ENCODE measurements at regions not wholly inside any gene's neighbourhood (a gene's known extent, or its start where the extent isn't known, plus 50 kb on each side); places are given as distances from the start of the nearest gene placed in this dataset.

DNA sequence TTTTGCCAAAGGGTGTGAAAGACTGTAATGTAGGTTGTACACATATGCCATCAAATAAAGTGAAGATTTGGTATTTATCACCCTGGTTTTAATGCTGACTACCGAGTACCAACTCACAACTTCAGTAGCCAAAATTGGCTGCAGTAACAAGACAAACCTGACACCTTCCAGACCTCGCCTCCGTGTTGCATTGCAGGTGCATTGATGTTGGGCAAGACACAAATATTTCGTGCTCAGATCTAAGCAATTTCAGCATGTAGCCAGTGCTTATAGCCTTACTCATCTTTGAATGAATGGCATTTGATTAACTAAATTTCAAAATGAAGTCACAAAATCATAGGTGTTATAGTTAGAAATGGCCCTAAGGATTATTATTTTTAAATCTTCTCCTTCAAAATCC lies 400.2 kb downstream of the SOX2 start:
- H3K9me3 ChIP-seq (ENCODE audit: control insufficient read depth, insufficient read depth, low read length) = no peaks in the 10 kb centered on the region
- no peaks in the 10 kb centered on the region for H3K4me1 ChIP-seq (ENCODE audit: control insufficient read depth, low read length)
- H3K79me2 ChIP-seq (ENCODE audit: control insufficient read depth, low read length) = no peaks in the 10 kb centered on the region
- H3K4me3 ChIP-seq (ENCODE audit: low read length) = no peak overlapping the region
- no peak overlapping the region for H3K4me2 ChIP-seq (ENCODE audit: low read length)
- no peaks in the 10 kb centered on the region for H3K9me2 ChIP-seq (replicated peaks; ENCODE audit: control insufficient read depth, low read length)
- no peaks in the 10 kb centered on the region for H3F3A ChIP-seq (ENCODE audit: control insufficient read depth, insufficient read depth)
- no peaks in the 10 kb centered on the region for H4K20me1 ChIP-seq (ENCODE audit: control insufficient read depth, insufficient read depth, low read depth, low read length)
- no peaks in the 10 kb centered on the region for H3K36me3 ChIP-seq (ENCODE audit: control insufficient read depth, low read length)
- TF ChIP-seq, protein P1, sequence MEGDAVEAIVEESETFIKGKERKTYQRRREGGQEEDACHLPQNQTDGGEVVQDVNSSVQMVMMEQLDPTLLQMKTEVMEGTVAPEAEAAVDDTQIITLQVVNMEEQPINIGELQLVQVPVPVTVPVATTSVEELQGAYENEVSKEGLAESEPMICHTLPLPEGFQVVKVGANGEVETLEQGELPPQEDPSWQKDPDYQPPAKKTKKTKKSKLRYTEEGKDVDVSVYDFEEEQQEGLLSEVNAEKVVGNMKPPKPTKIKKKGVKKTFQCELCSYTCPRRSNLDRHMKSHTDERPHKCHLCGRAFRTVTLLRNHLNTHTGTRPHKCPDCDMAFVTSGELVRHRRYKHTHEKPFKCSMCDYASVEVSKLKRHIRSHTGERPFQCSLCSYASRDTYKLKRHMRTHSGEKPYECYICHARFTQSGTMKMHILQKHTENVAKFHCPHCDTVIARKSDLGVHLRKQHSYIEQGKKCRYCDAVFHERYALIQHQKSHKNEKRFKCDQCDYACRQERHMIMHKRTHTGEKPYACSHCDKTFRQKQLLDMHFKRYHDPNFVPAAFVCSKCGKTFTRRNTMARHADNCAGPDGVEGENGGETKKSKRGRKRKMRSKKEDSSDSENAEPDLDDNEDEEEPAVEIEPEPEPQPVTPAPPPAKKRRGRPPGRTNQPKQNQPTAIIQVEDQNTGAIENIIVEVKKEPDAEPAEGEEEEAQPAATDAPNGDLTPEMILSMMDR (IDR thresholded peaks at IDR 0.05; ENCODE audit: low read depth, low read length, poor library complexity, severe bottlenecking) = no peak
- no peak for TF ChIP-seq EZH2phosphoT487 (IDR thresholded peaks at IDR 0.05; ENCODE audit: borderline replicate concordance, low read length)
- no peak overlapping the region for H3K27ac ChIP-seq (ENCODE audit: low read depth, low read length)
- H3K27me3 ChIP-seq (ENCODE audit: control insufficient read depth, low read length) = no peaks in the 10 kb centered on the region

GRCh38 chr3:182115328-182116015 lies 403.7 kb downstream of the SOX2 start:
- no peaks in the 10 kb centered on the region for H3F3A ChIP-seq (ENCODE audit: control insufficient read depth, insufficient read depth)
- no peaks in the 10 kb centered on the region for H3K79me2 ChIP-seq (ENCODE audit: control insufficient read depth, low read length)
- H3K9me2 ChIP-seq (replicated peaks; ENCODE audit: control insufficient read depth, low read length) = no peaks in the 10 kb centered on the region
- H3K4me2 ChIP-seq (ENCODE audit: low read length) = no peak overlapping the region
- TF ChIP-seq EZH2phosphoT487 (IDR thresholded peaks at IDR 0.05; ENCODE audit: borderline replicate concordance, low read length) = no peak
- TF ChIP-seq, protein P1 (IDR thresholded peaks at IDR 0.05; ENCODE audit: low read depth, low read length, poor library complexity, severe bottlenecking) = no peak
- no peaks in the 10 kb centered on the region for H3K4me1 ChIP-seq (ENCODE audit: control insufficient read depth, low read length)
- H3K27ac ChIP-seq (ENCODE audit: low read depth, low read length) = no peak overlapping the region
- no peak overlapping the region for H3K4me3 ChIP-seq (ENCODE audit: low read length)
- H3K27me3 ChIP-seq (ENCODE audit: control insufficient read depth, low read length) = no peaks in the 10 kb centered on the region
- H3K36me3 ChIP-seq (ENCODE audit: control insufficient read depth, low read length) = no peaks in the 10 kb centered on the region
- H4K20me1 ChIP-seq (ENCODE audit: control insufficient read depth, insufficient read depth, low read depth, low read length) = no peaks in the 10 kb centered on the region
- H3K9me3 ChIP-seq (ENCODE audit: control insufficient read depth, insufficient read depth, low read length) = no peaks in the 10 kb centered on the region

DNA sequence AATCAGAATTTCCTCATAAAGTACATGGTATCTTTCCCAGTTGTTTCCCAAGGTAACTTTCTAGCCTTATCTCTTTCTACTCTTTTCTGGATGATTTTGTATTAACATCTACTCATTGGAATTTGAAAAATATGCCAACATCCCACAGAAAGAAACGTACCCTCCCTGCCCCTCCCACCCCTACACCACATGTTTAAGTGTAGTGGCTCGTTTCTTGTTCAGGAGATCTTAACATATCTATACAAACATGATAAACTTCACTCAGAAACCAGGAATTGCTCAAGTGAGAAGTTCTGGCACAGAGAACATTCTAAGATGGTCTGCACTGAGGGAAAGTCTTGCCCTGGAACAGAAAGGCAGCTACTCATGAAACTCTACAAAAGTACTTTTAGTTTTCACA lies 404.7 kb downstream of the SOX2 start:
- no peaks in the 10 kb centered on the region for H3K79me2 ChIP-seq (ENCODE audit: control insufficient read depth, low read length)
- H3K36me3 ChIP-seq (ENCODE audit: control insufficient read depth, low read length) = no peaks in the 10 kb centered on the region
- TF ChIP-seq, protein P1 (IDR thresholded peaks at IDR 0.05; ENCODE audit: low read depth, low read length, poor library complexity, severe bottlenecking) = no peak
- TF ChIP-seq EZH2phosphoT487 (IDR thresholded peaks at IDR 0.05; ENCODE audit: borderline replicate concordance, low read length) = no peak
- no peaks in the 10 kb centered on the region for H3K27me3 ChIP-seq (ENCODE audit: control insufficient read depth, low read length)
- H3K4me2 ChIP-seq (ENCODE audit: low read length) = no peak overlapping the region
- H3F3A ChIP-seq (ENCODE audit: control insufficient read depth, insufficient read depth) = no peaks in the 10 kb centered on the region
- H3K9me2 ChIP-seq (replicated peaks; ENCODE audit: control insufficient read depth, low read length) = no peaks in the 10 kb centered on the region
- H4K20me1 ChIP-seq (ENCODE audit: control insufficient read depth, insufficient read depth, low read depth, low read length) = no peaks in the 10 kb centered on the region
- no peaks in the 10 kb centered on the region for H3K4me1 ChIP-seq (ENCODE audit: control insufficient read depth, low read length)
- no peak overlapping the region for H3K4me3 ChIP-seq (ENCODE audit: low read length)
- no peaks in the 10 kb centered on the region for H3K9me3 ChIP-seq (ENCODE audit: control insufficient read depth, insufficient read depth, low read length)
- H3K27ac ChIP-seq (ENCODE audit: low read depth, low read length) = no peak overlapping the region
